ENCODE measurements at regions not wholly inside any gene's neighbourhood (a gene's known extent, or its start where the extent isn't known, plus 50 kb on each side); places are given as distances from the start of the nearest gene placed in this dataset.

- TF ChIP-seq, protein P1, sequence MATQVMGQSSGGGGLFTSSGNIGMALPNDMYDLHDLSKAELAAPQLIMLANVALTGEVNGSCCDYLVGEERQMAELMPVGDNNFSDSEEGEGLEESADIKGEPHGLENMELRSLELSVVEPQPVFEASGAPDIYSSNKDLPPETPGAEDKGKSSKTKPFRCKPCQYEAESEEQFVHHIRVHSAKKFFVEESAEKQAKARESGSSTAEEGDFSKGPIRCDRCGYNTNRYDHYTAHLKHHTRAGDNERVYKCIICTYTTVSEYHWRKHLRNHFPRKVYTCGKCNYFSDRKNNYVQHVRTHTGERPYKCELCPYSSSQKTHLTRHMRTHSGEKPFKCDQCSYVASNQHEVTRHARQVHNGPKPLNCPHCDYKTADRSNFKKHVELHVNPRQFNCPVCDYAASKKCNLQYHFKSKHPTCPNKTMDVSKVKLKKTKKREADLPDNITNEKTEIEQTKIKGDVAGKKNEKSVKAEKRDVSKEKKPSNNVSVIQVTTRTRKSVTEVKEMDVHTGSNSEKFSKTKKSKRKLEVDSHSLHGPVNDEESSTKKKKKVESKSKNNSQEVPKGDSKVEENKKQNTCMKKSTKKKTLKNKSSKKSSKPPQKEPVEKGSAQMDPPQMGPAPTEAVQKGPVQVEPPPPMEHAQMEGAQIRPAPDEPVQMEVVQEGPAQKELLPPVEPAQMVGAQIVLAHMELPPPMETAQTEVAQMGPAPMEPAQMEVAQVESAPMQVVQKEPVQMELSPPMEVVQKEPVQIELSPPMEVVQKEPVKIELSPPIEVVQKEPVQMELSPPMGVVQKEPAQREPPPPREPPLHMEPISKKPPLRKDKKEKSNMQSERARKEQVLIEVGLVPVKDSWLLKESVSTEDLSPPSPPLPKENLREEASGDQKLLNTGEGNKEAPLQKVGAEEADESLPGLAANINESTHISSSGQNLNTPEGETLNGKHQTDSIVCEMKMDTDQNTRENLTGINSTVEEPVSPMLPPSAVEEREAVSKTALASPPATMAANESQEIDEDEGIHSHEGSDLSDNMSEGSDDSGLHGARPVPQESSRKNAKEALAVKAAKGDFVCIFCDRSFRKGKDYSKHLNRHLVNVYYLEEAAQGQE (IDR thresholded peaks at IDR 0.05; ENCODE audit: unreplicated experiment), result no peak
- no peak for TF ChIP-seq CTCF (conservative IDR thresholded peaks at IDR 0.05; ENCODE audit: low read depth in 2 of 2)
- TF ChIP-seq EZH2phosphoT487 (IDR thresholded peaks at IDR 0.05; ENCODE audit: unreplicated experiment), result no peak
- no peak for TF ChIP-seq EZH2 (IDR thresholded peaks at IDR 0.05; ENCODE audit: low read depth, unreplicated experiment)
- TF ChIP-seq CREB1 (CRISPR knock-in tag; IDR thresholded peaks at IDR 0.05; ENCODE audit: low read depth), result no peak
- no peak for TF ChIP-seq POLR2AphosphoS5 (IDR thresholded peaks at IDR 0.05; ENCODE audit: low read depth)
- TF ChIP-seq, protein P2, sequence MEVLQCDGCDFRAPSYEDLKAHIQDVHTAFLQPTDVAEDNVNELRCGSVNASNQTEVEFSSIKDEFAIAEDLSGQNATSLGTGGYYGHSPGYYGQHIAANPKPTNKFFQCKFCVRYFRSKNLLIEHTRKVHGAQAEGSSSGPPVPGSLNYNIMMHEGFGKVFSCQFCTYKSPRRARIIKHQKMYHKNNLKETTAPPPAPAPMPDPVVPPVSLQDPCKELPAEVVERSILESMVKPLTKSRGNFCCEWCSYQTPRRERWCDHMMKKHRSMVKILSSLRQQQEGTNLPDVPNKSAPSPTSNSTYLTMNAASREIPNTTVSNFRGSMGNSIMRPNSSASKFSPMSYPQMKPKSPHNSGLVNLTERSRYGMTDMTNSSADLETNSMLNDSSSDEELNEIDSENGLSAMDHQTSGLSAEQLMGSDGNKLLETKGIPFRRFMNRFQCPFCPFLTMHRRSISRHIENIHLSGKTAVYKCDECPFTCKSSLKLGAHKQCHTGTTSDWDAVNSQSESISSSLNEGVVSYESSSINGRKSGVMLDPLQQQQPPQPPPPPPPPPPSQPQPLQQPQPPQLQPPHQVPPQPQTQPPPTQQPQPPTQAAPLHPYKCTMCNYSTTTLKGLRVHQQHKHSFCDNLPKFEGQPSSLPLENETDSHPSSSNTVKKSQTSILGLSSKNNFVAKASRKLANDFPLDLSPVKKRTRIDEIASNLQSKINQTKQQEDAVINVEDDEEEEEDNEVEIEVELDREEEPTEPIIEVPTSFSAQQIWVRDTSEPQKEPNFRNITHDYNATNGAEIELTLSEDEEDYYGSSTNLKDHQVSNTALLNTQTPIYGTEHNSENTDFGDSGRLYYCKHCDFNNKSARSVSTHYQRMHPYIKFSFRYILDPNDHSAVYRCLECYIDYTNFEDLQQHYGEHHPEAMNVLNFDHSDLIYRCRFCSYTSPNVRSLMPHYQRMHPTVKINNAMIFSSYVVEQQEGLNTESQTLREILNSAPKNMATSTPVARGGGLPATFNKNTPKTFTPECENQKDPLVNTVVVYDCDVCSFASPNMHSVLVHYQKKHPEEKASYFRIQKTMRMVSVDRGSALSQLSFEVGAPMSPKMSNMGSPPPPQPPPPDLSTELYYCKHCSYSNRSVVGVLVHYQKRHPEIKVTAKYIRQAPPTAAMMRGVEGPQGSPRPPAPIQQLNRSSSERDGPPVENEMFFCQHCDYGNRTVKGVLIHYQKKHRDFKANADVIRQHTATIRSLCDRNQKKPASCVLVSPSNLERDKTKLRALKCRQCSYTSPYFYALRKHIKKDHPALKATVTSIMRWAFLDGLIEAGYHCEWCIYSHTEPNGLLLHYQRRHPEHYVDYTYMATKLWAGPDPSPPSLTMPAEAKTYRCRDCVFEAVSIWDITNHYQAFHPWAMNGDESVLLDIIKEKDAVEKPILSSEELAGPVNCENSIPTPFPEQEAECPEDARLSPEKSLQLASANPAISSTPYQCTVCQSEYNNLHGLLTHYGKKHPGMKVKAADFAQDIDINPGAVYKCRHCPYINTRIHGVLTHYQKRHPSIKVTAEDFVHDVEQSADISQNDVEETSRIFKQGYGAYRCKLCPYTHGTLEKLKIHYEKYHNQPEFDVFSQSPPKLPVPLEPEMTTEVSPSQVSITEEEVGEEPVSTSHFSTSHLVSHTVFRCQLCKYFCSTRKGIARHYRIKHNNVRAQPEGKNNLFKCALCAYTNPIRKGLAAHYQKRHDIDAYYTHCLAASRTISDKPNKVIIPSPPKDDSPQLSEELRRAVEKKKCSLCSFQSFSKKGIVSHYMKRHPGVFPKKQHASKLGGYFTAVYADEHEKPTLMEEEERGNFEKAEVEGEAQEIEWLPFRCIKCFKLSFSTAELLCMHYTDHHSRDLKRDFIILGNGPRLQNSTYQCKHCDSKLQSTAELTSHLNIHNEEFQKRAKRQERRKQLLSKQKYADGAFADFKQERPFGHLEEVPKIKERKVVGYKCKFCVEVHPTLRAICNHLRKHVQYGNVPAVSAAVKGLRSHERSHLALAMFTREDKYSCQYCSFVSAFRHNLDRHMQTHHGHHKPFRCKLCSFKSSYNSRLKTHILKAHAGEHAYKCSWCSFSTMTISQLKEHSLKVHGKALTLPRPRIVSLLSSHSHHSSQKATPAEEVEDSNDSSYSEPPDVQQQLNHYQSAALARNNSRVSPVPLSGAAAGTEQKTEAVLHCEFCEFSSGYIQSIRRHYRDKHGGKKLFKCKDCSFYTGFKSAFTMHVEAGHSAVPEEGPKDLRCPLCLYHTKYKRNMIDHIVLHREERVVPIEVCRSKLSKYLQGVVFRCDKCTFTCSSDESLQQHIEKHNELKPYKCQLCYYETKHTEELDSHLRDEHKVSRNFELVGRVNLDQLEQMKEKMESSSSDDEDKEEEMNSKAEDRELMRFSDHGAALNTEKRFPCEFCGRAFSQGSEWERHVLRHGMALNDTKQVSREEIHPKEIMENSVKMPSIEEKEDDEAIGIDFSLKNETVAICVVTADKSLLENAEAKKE (CRISPR knock-in tag; IDR thresholded peaks at IDR 0.05), result no peak
- TF ChIP-seq JUNB (IDR thresholded peaks at IDR 0.05; ENCODE audit: unreplicated experiment), result no peak
- TF ChIP-seq ZNF331 (CRISPR knock-in tag; IDR thresholded peaks at IDR 0.05; ENCODE audit: low read depth), result no peak
- TF ChIP-seq, protein P3, sequence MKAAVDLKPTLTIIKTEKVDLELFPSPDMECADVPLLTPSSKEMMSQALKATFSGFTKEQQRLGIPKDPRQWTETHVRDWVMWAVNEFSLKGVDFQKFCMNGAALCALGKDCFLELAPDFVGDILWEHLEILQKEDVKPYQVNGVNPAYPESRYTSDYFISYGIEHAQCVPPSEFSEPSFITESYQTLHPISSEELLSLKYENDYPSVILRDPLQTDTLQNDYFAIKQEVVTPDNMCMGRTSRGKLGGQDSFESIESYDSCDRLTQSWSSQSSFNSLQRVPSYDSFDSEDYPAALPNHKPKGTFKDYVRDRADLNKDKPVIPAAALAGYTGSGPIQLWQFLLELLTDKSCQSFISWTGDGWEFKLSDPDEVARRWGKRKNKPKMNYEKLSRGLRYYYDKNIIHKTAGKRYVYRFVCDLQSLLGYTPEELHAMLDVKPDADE (IDR thresholded peaks at IDR 0.05), result no peak
- TF ChIP-seq STAT1 (IDR thresholded peaks at IDR 0.05; ENCODE audit: unreplicated experiment), result no peak
Observed at GRCh38 chr15:60161704-60162103, 157.6 kb downstream of the FOXB1 start.
